HCT116 (cell line): ENCODE measurements at regions not wholly inside any gene's neighbourhood (a gene's known extent, or its start where the extent isn't known, plus 50 kb on each side); places are given as distances from the start of the nearest gene placed in this dataset.

Experiments used
- ATAC-seq: fragments of 200-7000 bp; cut with Tn5 transposase; 2 replicates; pipeline ENCODE4 v1.9.1; 2020; ENCODE audit warnings: mild to moderate bottlenecking, moderate library complexity
- BruUV-seq: library from RNA; stranded (reverse); fragments of 400-500 nt; replicated peaks from 2 replicates; lab custom pipeline; 2021; lab: Mats Ljungman, UMichigan
- CTCF ChIA-PET: fragments of 300-600 bp; sonication (Branson Sonifier 250); formaldehyde crosslinking; loops from one replicate; lab custom pipeline; 2021; ENCODE audit warnings: antibody characterized with exemption; lab: Charles Lee
- POLR2A ChIA-PET: fragments of 300-600, 350-600 bp; sonication (Branson Sonifier 250); formaldehyde crosslinking; loops from one replicate; lab custom pipeline; 2021; ENCODE audit warnings: antibody characterized with exemption; lab: Charles Lee
- RAD21 ChIA-PET, 2 experiments: fragments of 300-600 bp; sonication (Branson Sonifier 250); formaldehyde crosslinking; loops; one replicate each; lab custom pipeline; 2023; ENCODE audit warnings: low total read pairs in 2 of 2; ENCODE audit not compliant: uncharacterized antibody in 2 of 2, unreplicated experiment in 2 of 2, low non-redundant PET in 1 of 2; lab: Charles Lee
- DNase-seq: peaks from one replicate; pipeline ENCODE4 v3.0.0-alpha.2; 2010; ENCODE audit warnings: low read depth, low spot score
- H2AFZ ChIP-seq: fragments of 200-600 bp; shearing (Covaris generic), sonication (generic); 2 replicates; pipeline ENCODE4 v1.6.1; 2017; ENCODE audit warnings: low read depth, mixed run types, mixed read lengths, antibody characterized with exemption, low read length; ENCODE audit not compliant: poor library complexity, severe bottlenecking
- H3K27ac ChIP-seq: 2 replicates; pipeline ENCODE4 v1.5.1; 2012; ENCODE audit warnings: low read depth, low read length
- H3K27me3 ChIP-seq: fragments of 200-600 bp; sonication (generic); 2 replicates; pipeline ENCODE4 v1.6.1; 2016; ENCODE audit warnings: mixed run types, low read length, mixed read lengths; ENCODE audit not compliant: insufficient read depth
- H3K36me3 ChIP-seq, 2 experiments: fragments of 200-500 bp in 1 of 2; fragments of 200-600 bp in 1 of 2; sonication (Bioruptor generic) in 1 of 2; sonication (generic) in 1 of 2; 2 replicates each; pipeline versions ENCODE4 v1.5.1 to v1.6.1; 2014 to 2016; ENCODE audit warnings: low read length in 2 of 2, inconsistent platforms in 1 of 2, mixed read lengths in 1 of 2, mixed run types in 1 of 2; ENCODE audit not compliant: insufficient read depth in 2 of 2, control insufficient read depth in 1 of 2
- H3K4me1 ChIP-seq, 2 experiments: fragments of 200-600 bp in 1 of 2; sonication (generic) in 1 of 2; 2 replicates each; pipeline versions ENCODE4 v1.5.1 to v1.6.1; 2012 to 2017; ENCODE audit warnings: low read length in 2 of 2, inconsistent platforms in 1 of 2, mild to moderate bottlenecking in 1 of 2, mixed read lengths in 1 of 2, mixed run types in 1 of 2, moderate library complexity in 1 of 2; ENCODE audit not compliant: insufficient read depth in 2 of 2, control insufficient read depth in 1 of 2
- H3K4me2 ChIP-seq: fragments of 200-600 bp; sonication (generic); 2 replicates; pipeline ENCODE4 v1.6.1; 2017; ENCODE audit warnings: mixed run types, low read length, mixed read lengths
- H3K4me3 ChIP-seq, 2 experiments: fragments of 200-600 bp in 1 of 2; sonication (generic) in 1 of 2; replicated peaks in 1 of 2; 2 replicates each; pipeline ENCODE4 v1.5.1; 2011 to 2016; ENCODE audit warnings: low read length in 2 of 2, control low read depth in 1 of 2, low read depth in 1 of 2, mild to moderate bottlenecking in 1 of 2, mixed read lengths in 1 of 2, mixed run types in 1 of 2
- H3K79me2 ChIP-seq: fragments of 200-600 bp; sonication (generic); 2 replicates; pipeline ENCODE4 v1.6.1; 2017; ENCODE audit warnings: mild to moderate bottlenecking, mixed run types, low read length, moderate library complexity, mixed read lengths; ENCODE audit not compliant: insufficient read depth
- H3K9ac ChIP-seq: fragments of 200-600 bp; sonication (generic); 2 replicates; pipeline ENCODE4 v1.6.1; 2016; ENCODE audit warnings: low read length, mixed read lengths
- H3K9me2 ChIP-seq: fragments of 200-600 bp; sonication (generic), shearing (Covaris generic); 2 replicates; pipeline ENCODE4 v1.6.1; 2017; ENCODE audit warnings: mixed run types, mild to moderate bottlenecking, moderate library complexity; ENCODE audit not compliant: insufficient read depth
- H3K9me3 ChIP-seq, 2 experiments: fragments of 200-500 bp in 1 of 2; fragments of 200-600 bp in 1 of 2; sonication (Bioruptor generic) in 1 of 2; sonication (generic) in 1 of 2; 2 replicates each; pipeline ENCODE4 v1.6.1; 2014 to 2017; ENCODE audit warnings: low read length in 2 of 2, mixed read lengths in 2 of 2, inconsistent platforms in 1 of 2, low read depth in 1 of 2, mild to moderate bottlenecking in 1 of 2, mixed run types in 1 of 2, moderate library complexity in 1 of 2; ENCODE audit not compliant: control insufficient read depth in 1 of 2, insufficient read depth in 1 of 2
- H4K20me1 ChIP-seq: fragments of 200-600 bp; sonication (generic), shearing (Covaris generic); 2 replicates; pipeline ENCODE4 v1.6.1; 2017; ENCODE audit warnings: mixed run types, mild to moderate bottlenecking, moderate library complexity; ENCODE audit not compliant: insufficient read depth
- CBX3 ChIP-seq: IDR thresholded peaks from 2 replicates; pipeline ENCODE4 v1.6.1; 2012; ENCODE audit warnings: low read depth
- CTCF ChIP-seq, 3 experiments: fragments of 200-600 bp in 1 of 3; sonication (generic) in 1 of 3; IDR thresholded peaks in 2 of 3; conservative IDR thresholded peaks in 1 of 3; 2 replicates each; pipeline ENCODE4 v1.5.1; 2012 to 2017; ENCODE audit warnings: low read depth in 2 of 3, low read length in 2 of 3, antibody characterized with exemption in 1 of 3, borderline replicate concordance in 1 of 3, control low read depth in 1 of 3, mild to moderate bottlenecking in 1 of 3, mixed read lengths in 1 of 3, mixed run types in 1 of 3, moderate library complexity in 1 of 3; ENCODE audit not compliant: insufficient read depth in 1 of 3
- ELF1 ChIP-seq: IDR thresholded peaks from 2 replicates; pipeline ENCODE4 v1.6.1; 2012; ENCODE audit warnings: low read depth, borderline replicate concordance
- EZH2 ChIP-seq: fragments of 200-600 bp; sonication (generic); IDR thresholded peaks from 2 replicates; pipeline ENCODE4 v1.6.1; 2017; ENCODE audit warnings: antibody characterized with exemption, mixed run types
- MAX ChIP-seq: IDR thresholded peaks from 2 replicates; pipeline ENCODE4 v1.6.1; 2012
- POLR2A ChIP-seq: IDR thresholded peaks from 2 replicates; pipeline ENCODE4 v1.7.0; 2011; ENCODE audit warnings: borderline replicate concordance; ENCODE audit not compliant: insufficient read depth, insufficient read length; ENCODE audit errors: extremely low read depth
- REST ChIP-seq: IDR thresholded peaks from 2 replicates; pipeline ENCODE4 v1.6.1; 2012; ENCODE audit warnings: low read depth
- SIN3A ChIP-seq: IDR thresholded peaks from 2 replicates; pipeline ENCODE4 v1.6.1; 2012; ENCODE audit warnings: low read depth
- SP1 ChIP-seq: IDR thresholded peaks from 2 replicates; pipeline ENCODE4 v1.6.1; 2012; ENCODE audit warnings: low read depth
- SRF ChIP-seq: IDR thresholded peaks from 2 replicates; pipeline ENCODE4 v1.6.1; 2012; ENCODE audit warnings: low read depth
- TCF7L2 ChIP-seq: IDR thresholded peaks from 2 replicates; pipeline ENCODE4 v1.7.0; 2011; ENCODE audit warnings: borderline replicate concordance, inconsistent platforms; ENCODE audit not compliant: insufficient read depth, insufficient read length; ENCODE audit errors: extremely low read depth
- ZBTB33 ChIP-seq: IDR thresholded peaks from 2 replicates; pipeline ENCODE4 v1.6.1; 2011; ENCODE audit warnings: mild to moderate bottlenecking, low read length, moderate library complexity; ENCODE audit not compliant: insufficient replicate concordance; ENCODE audit errors: extremely low read depth
- ZNF274 ChIP-seq: fragments of 200-500 bp; sonication (Bioruptor generic); IDR thresholded peaks from 2 replicates; pipeline ENCODE4 v1.6.1; 2014; ENCODE audit warnings: mild to moderate bottlenecking, low read depth, low read length, inconsistent platforms
- intact Hi-C: fragments of 100-400 bp; cut with micrococcal nuclease; formaldehyde crosslinking; loops from 2 replicates; pipeline ENCODE4 v1.10.0; 2022

- TF ChIP-seq CBX3 (no peak), SRF (no peak), TCF7L2 (no peak)
Measured at GRCh38 chr2:239788576-239789098, 236.5 kb downstream of the NDUFA10 start (continued).

- no peaks in the 10 kb centered on the region for H3K79me2 ChIP-seq
- no peak overlapping the region for H3K27ac ChIP-seq
- no peak overlapping the region for H3K9ac ChIP-seq
- 0 out of 2 replicates have a peak, but pooled peaks cover 3% of the 10 kb centered on the region for H3K27me3 ChIP-seq
- ChIA-PET CTCF (no interaction called here), POLR2A (no interaction called here), RAD21 (no interaction called here)
- no peaks in the 10 kb centered on the region for H3K9me3 ChIP-seq
- H3K4me1 ChIP-seq = no peaks in the 10 kb centered on the region
- no peaks in the 10 kb centered on the region for H3K36me3 ChIP-seq
- no peak overlapping the region for H3K4me3 ChIP-seq
- DNase-seq (no peak), ATAC-seq (no peak)
- H3K4me2 ChIP-seq = no peak overlapping the region
- H2AFZ ChIP-seq = no peak overlapping the region
- H3K9me2 ChIP-seq = no peaks in the 10 kb centered on the region
- no peaks in the 10 kb centered on the region; the same call in 1 of the 2 replicates for H4K20me1 ChIP-seq
- no TSS peak for BruUV-seq
- TF ChIP-seq ELF1 (no peak), SIN3A (no peak), MAX (no peak), SP1 (no peak), ZBTB33 (no peak), REST (no peak), POLR2A (no peak), EZH2 (no peak), CTCF (IDR thresholded peaks at IDR 0.05 in 2 of 3, conservative IDR thresholded peaks at IDR 0.05 in 1 of 3; ENCODE audit: borderline replicate concordance in 1 of 3, insufficient read depth in 1 of 3, low read depth in 2 of 3, low read length in 2 of 3) (no peak), CBX3 (no peak), ZNF274 (no peak)
- intact Hi-C loops = no loop called here
Measured at GRCh38 chr2:239787538-239788050, 237.5 kb downstream of the NDUFA10 start.
